ENCODE measurements at regions not wholly inside any gene's neighbourhood (a gene's known extent, or its start where the extent isn't known, plus 50 kb on each side); places are given as distances from the start of the nearest gene placed in this dataset.

- Histone ChIP-seq H3K4me3 (replicated peaks; ENCODE audit: insufficient read depth, low read length) (no peak overlapping the region), H3K27me3 (ENCODE audit: insufficient read depth, poor library complexity, severe bottlenecking) (no peaks in the 10 kb centered on the region), H3K27ac (replicated peaks) (no peak overlapping the region)
- no peak for TF ChIP-seq CTCF (IDR thresholded peaks at IDR 0.05; ENCODE audit: insufficient read depth, low read length)
- TF ChIP-seq POLR2AphosphoS5 (IDR thresholded peaks at IDR 0.05; ENCODE audit: low read depth): no peak
- TF ChIP-seq REST (IDR thresholded peaks at IDR 0.05; ENCODE audit: insufficient replicate concordance, low read depth): no peak
- TF ChIP-seq GABPA (IDR thresholded peaks at IDR 0.05; ENCODE audit: low read depth): no peak
- TF ChIP-seq SPI1 (IDR thresholded peaks at IDR 0.05; ENCODE audit: borderline replicate concordance, low read depth): no peak
- no peak for DNase-seq (ENCODE audit: low read depth in 1 of 2, low spot score in 1 of 2)
Measured at GRCh38 chr6:134675110-134676054, 274.5 kb downstream of the ALDH8A1 start.

- Histone ChIP-seq H3K4me3 (replicated peaks; ENCODE audit: insufficient read depth, low read length) (no peak overlapping the region), H3K27ac (replicated peaks) (no peak overlapping the region), H3K27me3 (ENCODE audit: insufficient read depth, poor library complexity, severe bottlenecking) (no peaks in the 10 kb centered on the region)
- TF ChIP-seq CTCF (IDR thresholded peaks at IDR 0.05; ENCODE audit: insufficient read depth, low read length) (no peak), POLR2AphosphoS5 (IDR thresholded peaks at IDR 0.05; ENCODE audit: low read depth) (no peak), GABPA (IDR thresholded peaks at IDR 0.05; ENCODE audit: low read depth) (no peak)
- no peak for DNase-seq (ENCODE audit: low read depth in 1 of 2, low spot score in 1 of 2)
Measured at GRCh38 chr6:134674562-134674961, 275.3 kb downstream of the ALDH8A1 start.

GRCh38 chr6:134669485-134669884 lies 280.4 kb downstream of the ALDH8A1 start:
- DNase-seq (ENCODE audit: low read depth in 1 of 2, low spot score in 1 of 2): no peak
- TF ChIP-seq CTCF (IDR thresholded peaks at IDR 0.05; ENCODE audit: insufficient read depth, low read length): no peak
- no peak for TF ChIP-seq REST (IDR thresholded peaks at IDR 0.05; ENCODE audit: insufficient replicate concordance, low read depth)
- TF ChIP-seq SPI1 (IDR thresholded peaks at IDR 0.05; ENCODE audit: borderline replicate concordance, low read depth): no peak
- no peak for TF ChIP-seq POLR2AphosphoS5 (IDR thresholded peaks at IDR 0.05; ENCODE audit: low read depth)
- no peak for TF ChIP-seq GABPA (IDR thresholded peaks at IDR 0.05; ENCODE audit: low read depth)
- Histone ChIP-seq H3K4me3 (replicated peaks; ENCODE audit: insufficient read depth, low read length) (no peak overlapping the region), H3K27me3 (ENCODE audit: insufficient read depth, poor library complexity, severe bottlenecking) (no peaks in the 10 kb centered on the region), H3K27ac (replicated peaks) (no peak overlapping the region)

Measured in HL-60 (cell line).